ENCODE measurements at regions not wholly inside any gene's neighbourhood (a gene's known extent, or its start where the extent isn't known, plus 50 kb on each side); places are given as distances from the start of the nearest gene placed in this dataset.

DNA sequence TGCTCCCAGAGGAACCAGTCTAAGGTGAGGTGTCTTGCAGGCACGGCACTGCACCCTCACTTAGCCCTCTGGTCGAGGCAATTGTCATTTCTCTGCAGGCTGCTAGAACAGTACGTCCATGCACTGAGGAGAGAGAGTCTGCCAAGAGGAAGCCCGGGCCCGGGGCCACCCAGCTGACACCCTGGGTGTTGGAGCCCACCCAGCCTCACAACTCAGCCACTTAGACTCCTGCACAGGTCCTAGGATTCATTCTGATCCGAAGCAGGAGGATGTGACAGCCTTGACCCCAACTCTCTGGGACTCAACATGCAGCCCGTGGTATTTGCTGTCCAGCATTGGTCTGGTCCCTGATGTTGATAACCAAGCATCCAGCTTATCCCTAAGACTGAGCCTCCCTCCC lies 111.9 kb downstream of the ADSS2 start:
- peaks cover 30% of the 10 kb centered on the region for H3K4me1 ChIP-seq (ENCODE audit: insufficient read depth, low read length, poor library complexity, severe bottlenecking)
- H2AFZ ChIP-seq (ENCODE audit: low read length): no peak overlapping the region
- H3K79me2 ChIP-seq (ENCODE audit: insufficient read depth, low read length): no peaks in the 10 kb centered on the region
- no peaks in the 10 kb centered on the region for H3K9me3 ChIP-seq (ENCODE audit: insufficient read depth, low read depth, low read length)
- H3K9ac ChIP-seq (ENCODE audit: low read depth, low read length, poor library complexity, severe bottlenecking): no peak overlapping the region
- H3K36me3 ChIP-seq (ENCODE audit: insufficient read depth, low read length): no peaks in the 10 kb centered on the region
- H3F3A ChIP-seq (ENCODE audit: low read depth): no peaks in the 10 kb centered on the region
- no peak overlapping the region for H3K4me2 ChIP-seq (ENCODE audit: low read depth, low read length, poor library complexity, severe bottlenecking)
- no peaks in the 10 kb centered on the region for H3K9me2 ChIP-seq (replicated peaks; ENCODE audit: low read depth, low read length)
- TF ChIP-seq, protein P1, sequence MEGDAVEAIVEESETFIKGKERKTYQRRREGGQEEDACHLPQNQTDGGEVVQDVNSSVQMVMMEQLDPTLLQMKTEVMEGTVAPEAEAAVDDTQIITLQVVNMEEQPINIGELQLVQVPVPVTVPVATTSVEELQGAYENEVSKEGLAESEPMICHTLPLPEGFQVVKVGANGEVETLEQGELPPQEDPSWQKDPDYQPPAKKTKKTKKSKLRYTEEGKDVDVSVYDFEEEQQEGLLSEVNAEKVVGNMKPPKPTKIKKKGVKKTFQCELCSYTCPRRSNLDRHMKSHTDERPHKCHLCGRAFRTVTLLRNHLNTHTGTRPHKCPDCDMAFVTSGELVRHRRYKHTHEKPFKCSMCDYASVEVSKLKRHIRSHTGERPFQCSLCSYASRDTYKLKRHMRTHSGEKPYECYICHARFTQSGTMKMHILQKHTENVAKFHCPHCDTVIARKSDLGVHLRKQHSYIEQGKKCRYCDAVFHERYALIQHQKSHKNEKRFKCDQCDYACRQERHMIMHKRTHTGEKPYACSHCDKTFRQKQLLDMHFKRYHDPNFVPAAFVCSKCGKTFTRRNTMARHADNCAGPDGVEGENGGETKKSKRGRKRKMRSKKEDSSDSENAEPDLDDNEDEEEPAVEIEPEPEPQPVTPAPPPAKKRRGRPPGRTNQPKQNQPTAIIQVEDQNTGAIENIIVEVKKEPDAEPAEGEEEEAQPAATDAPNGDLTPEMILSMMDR (conservative IDR thresholded peaks at IDR 0.05; ENCODE audit: low read length): no peak
- no peak for TF ChIP-seq EZH2phosphoT487 (IDR thresholded peaks at IDR 0.05; ENCODE audit: borderline replicate concordance)
- H3K27me3 ChIP-seq (ENCODE audit: insufficient read depth, low read length, poor library complexity, severe bottlenecking): no peaks in the 10 kb centered on the region
- H3K4me3 ChIP-seq (ENCODE audit: low read length, poor library complexity, severe bottlenecking): no peak overlapping the region
- no peaks in the 10 kb centered on the region for H4K20me1 ChIP-seq (ENCODE audit: insufficient read depth, low read length, poor library complexity, severe bottlenecking)

DNA sequence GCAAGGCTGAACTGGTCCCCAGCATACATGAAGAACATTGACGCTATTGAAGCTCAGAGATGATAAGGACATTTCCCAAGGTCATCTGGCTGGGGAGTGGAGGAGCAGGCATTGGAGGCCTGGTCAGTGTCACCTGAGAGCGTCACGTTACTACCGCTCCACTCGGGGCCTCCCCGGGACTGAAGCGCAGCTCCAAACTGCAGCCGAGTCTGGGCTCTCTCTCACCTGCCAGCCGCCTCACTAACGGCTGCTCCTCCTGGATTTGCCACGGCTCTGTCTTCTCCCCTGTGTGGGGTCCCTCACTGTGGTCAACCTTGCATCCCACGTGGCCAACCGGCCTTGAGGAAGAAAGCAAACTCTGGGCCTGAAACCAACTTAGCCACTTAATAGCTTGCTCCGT lies 111.3 kb downstream of the ADSS2 start:
- Histone ChIP-seq H3K9me2 (replicated peaks; ENCODE audit: low read depth, low read length) (no peaks in the 10 kb centered on the region), H3K27me3 (ENCODE audit: insufficient read depth, low read length, poor library complexity, severe bottlenecking) (no peaks in the 10 kb centered on the region), H3K36me3 (ENCODE audit: insufficient read depth, low read length) (no peaks in the 10 kb centered on the region), H3K9ac (ENCODE audit: low read depth, low read length, poor library complexity, severe bottlenecking) (no peak overlapping the region), H3K79me2 (ENCODE audit: insufficient read depth, low read length) (no peaks in the 10 kb centered on the region), H3K4me2 (ENCODE audit: low read depth, low read length, poor library complexity, severe bottlenecking) (no peak overlapping the region), H2AFZ (ENCODE audit: low read length) (no peak overlapping the region), H3K9me3 (ENCODE audit: insufficient read depth, low read depth, low read length) (no peaks in the 10 kb centered on the region), H3F3A (ENCODE audit: low read depth) (no peaks in the 10 kb centered on the region), H4K20me1 (ENCODE audit: insufficient read depth, low read length, poor library complexity, severe bottlenecking) (no peaks in the 10 kb centered on the region), H3K4me3 (ENCODE audit: low read length, poor library complexity, severe bottlenecking) (no peak overlapping the region), H3K4me1 (ENCODE audit: insufficient read depth, low read length, poor library complexity, severe bottlenecking) (peaks cover 30% of the 10 kb centered on the region)
- TF ChIP-seq, protein P1 (conservative IDR thresholded peaks at IDR 0.05; ENCODE audit: low read length): no peak
- no peak for TF ChIP-seq EZH2phosphoT487 (IDR thresholded peaks at IDR 0.05; ENCODE audit: borderline replicate concordance)

DNA sequence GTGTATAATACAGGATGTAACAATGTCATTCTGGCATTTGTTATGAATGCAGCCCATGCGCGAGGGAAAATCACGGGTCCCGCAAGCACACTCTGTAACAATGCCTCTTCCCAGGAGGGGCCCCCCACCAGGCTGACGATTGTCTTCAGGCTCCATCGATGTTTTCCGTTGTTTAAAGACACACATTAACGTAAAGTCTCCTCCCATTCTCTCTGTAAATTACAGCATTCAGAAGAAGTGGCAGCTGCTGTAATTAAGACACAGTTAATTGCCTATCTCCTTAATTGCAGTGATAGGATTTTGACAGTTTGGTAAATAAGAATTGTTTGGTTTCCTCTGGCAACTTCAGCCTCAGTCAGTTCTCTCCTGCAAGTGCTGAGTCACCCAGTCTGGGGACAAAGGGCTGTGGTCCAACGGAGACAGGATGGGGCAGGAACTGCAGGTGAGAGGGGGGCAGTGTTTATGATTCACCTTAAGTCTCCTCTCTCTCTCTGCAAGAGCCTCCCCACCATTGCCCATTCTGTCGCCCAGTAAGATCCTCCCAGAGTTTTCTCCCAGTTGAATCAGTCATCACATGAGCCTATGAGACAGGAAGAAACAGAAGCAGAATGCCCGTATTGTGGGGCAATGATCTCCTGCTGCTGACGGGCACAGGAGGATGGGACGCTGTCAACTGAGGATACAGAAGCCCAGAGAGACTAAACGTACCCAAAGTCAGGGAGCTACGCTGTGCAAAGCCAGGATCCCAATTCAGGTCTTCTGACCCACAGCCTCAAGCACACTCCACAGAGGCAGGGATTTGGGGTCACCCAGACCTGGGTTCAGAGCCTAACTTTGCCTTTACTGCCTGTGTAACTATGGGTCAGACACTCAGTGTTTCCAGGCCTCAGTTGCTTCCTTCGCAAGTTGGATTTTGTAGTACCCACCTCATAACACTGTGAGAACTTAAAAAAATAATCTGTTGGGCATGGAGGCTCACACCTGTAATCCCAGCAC lies 110.0 kb downstream of the ADSS2 start:
- H3K9ac ChIP-seq (ENCODE audit: low read depth, low read length, poor library complexity, severe bottlenecking): peak overlapping the region; percentile 58
- no peaks in the 10 kb centered on the region for H3K27me3 ChIP-seq (ENCODE audit: insufficient read depth, low read length, poor library complexity, severe bottlenecking)
- H3K9me3 ChIP-seq (ENCODE audit: insufficient read depth, low read depth, low read length): no peaks in the 10 kb centered on the region
- H4K20me1 ChIP-seq (ENCODE audit: insufficient read depth, low read length, poor library complexity, severe bottlenecking): no peaks in the 10 kb centered on the region
- H3K4me2 ChIP-seq (ENCODE audit: low read depth, low read length, poor library complexity, severe bottlenecking): peak overlapping the region; percentile 78
- TF ChIP-seq EZH2phosphoT487 (IDR thresholded peaks at IDR 0.05; ENCODE audit: borderline replicate concordance): no peak
- TF ChIP-seq, protein P1 (conservative IDR thresholded peaks at IDR 0.05; ENCODE audit: low read length): no peak; the same call in 1 of the 2 replicates
- H3K4me1 ChIP-seq (ENCODE audit: insufficient read depth, low read length, poor library complexity, severe bottlenecking): peaks cover 30% of the 10 kb centered on the region
- H3K4me3 ChIP-seq (ENCODE audit: low read length, poor library complexity, severe bottlenecking): peak overlapping the region; percentile 48
- no peaks in the 10 kb centered on the region for H3F3A ChIP-seq (ENCODE audit: low read depth)
- H3K79me2 ChIP-seq (ENCODE audit: insufficient read depth, low read length): no peaks in the 10 kb centered on the region
- peak overlapping the region; percentile 71 for H2AFZ ChIP-seq (ENCODE audit: low read length)
- no peaks in the 10 kb centered on the region for H3K36me3 ChIP-seq (ENCODE audit: insufficient read depth, low read length)
- no peaks in the 10 kb centered on the region for H3K9me2 ChIP-seq (replicated peaks; ENCODE audit: low read depth, low read length)

All from Loucy (cell line).